Endodermal cell (in vitro differentiated cells): ENCODE measurements at regions not wholly inside any gene's neighbourhood (a gene's known extent, or its start where the extent isn't known, plus 50 kb on each side); places are given as distances from the start of the nearest gene placed in this dataset.

ENCODE experiments used
- DNase-seq: peaks from one replicate; pipeline ENCODE4 v3.0.0-alpha.2; 2017
- H3K27ac ChIP-seq: 2 replicates; pipeline ENCODE4 v1.5.1; 2013; ENCODE audit warnings: mild to moderate bottlenecking, low read depth, low read length, moderate library complexity
- H3K27me3 ChIP-seq: 2 replicates; pipeline ENCODE4 v1.6.1; 2013; ENCODE audit warnings: mild to moderate bottlenecking, low read length, moderate library complexity; ENCODE audit not compliant: insufficient read depth, control insufficient read depth, poor library complexity, severe bottlenecking
- H3K36me3 ChIP-seq: 2 replicates; pipeline ENCODE4 v1.7.0; 2013; ENCODE audit warnings: mild to moderate bottlenecking, low read length, moderate library complexity; ENCODE audit not compliant: control insufficient read depth, insufficient read depth
- H3K4me1 ChIP-seq: one replicate; pipeline ENCODE4 v1.7.0; 2013; ENCODE audit warnings: low read length; ENCODE audit not compliant: control insufficient read depth, insufficient read depth
- H3K4me3 ChIP-seq: 2 replicates; pipeline ENCODE4 v1.5.1; 2013; ENCODE audit warnings: mild to moderate bottlenecking, low read length, moderate library complexity
- H3K9ac ChIP-seq: 2 replicates; pipeline ENCODE4 v1.6.1; 2013; ENCODE audit warnings: mild to moderate bottlenecking, low read length, moderate library complexity; ENCODE audit not compliant: poor library complexity, severe bottlenecking; ENCODE audit errors: extremely low read depth
- H3K9me3 ChIP-seq: 2 replicates; pipeline ENCODE4 v1.6.1; 2013; ENCODE audit warnings: mild to moderate bottlenecking, low read length, moderate library complexity; ENCODE audit not compliant: control insufficient read depth
- H3K27ac Mint-ChIP-seq: 2 replicates; pipeline ENCODE4 v1.8.0; 2020; ENCODE audit warnings: mixed read lengths
- H3K27me3 Mint-ChIP-seq: 2 replicates; pipeline ENCODE4 v1.8.0; 2021; ENCODE audit warnings: mild to moderate bottlenecking, mixed read lengths; ENCODE audit not compliant: insufficient read depth
- H3K36me3 Mint-ChIP-seq: 2 replicates; pipeline ENCODE4 v1.8.0; 2020; ENCODE audit warnings: low read depth, mixed read lengths
- H3K4me1 Mint-ChIP-seq: 2 replicates; pipeline ENCODE4 v1.8.0; 2020; ENCODE audit warnings: mixed read lengths
- H3K4me3 Mint-ChIP-seq: 2 replicates; pipeline ENCODE4 v1.8.0; 2020; ENCODE audit warnings: mild to moderate bottlenecking, moderate library complexity, mixed read lengths
- H3K9me3 Mint-ChIP-seq: 2 replicates; pipeline ENCODE4 v1.8.0; 2020; ENCODE audit warnings: mild to moderate bottlenecking, mixed read lengths
- CTCF ChIP-seq: fragments of 200-600 bp; sonication (generic); conservative IDR thresholded peaks from 2 replicates; pipeline ENCODE4 v1.5.0; 2021; ENCODE audit warnings: antibody characterized with exemption, mild to moderate bottlenecking
- WGBS, 2 experiments: methylation state at CpG; one replicate each; pipeline versions ENCODE4 v1.1.5 to v1.1.7; 2013; ENCODE audit warnings: missing lambda C conversion rate in 2 of 2, mixed read lengths in 1 of 2; ENCODE audit not compliant: insufficient coverage in 1 of 2, insufficient read length in 1 of 2; 5-methylcytosine and 5-hydroxymethylcytosine counted together

DNA sequence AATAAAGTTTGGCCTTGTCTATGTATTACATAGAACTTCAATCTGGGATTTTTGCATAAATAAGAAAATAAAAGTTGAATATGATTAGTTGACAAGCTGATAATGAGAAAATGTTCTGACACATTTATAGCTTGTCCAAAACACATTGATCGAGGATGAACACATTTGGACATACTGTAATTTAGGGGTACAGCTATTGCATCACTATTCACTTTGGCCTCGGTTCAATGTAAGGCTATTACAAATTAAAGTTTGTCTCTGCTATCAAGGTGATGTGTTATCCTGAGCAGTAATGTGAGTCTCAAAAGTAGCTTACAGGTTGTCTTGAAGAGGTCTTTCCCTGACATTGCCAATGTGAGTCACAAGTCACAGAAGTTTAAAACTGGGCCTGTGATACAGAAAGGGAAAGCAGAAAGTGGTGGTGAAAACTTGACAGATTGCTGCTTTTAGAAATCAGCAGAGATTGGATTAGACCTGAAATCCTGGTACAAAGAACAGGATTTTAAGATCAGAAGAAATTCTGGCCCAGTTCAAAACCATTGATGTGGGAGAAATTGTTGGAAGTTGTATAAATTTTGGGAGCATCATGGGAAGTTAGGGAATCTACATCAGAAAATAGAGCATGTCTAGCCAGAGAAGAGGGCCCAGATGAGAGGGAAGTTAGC, 674.1 kb downstream of the NYAP2 start:
- H3K36me3 ChIP-seq, result no peaks in the 10 kb centered on the region
- H3K27me3 ChIP-seq, result no peaks in the 10 kb centered on the region
- no peak overlapping the region for H3K9ac ChIP-seq
- H3K9me3 Mint-ChIP-seq, result no peaks in the 10 kb centered on the region
- 95 to 100% methylated on average over 2 of the region's 2 CpGs for WGBS, 2 experiments
- peaks cover 10% of the 10 kb centered on the region for H3K4me1 Mint-ChIP-seq
- H3K36me3 Mint-ChIP-seq, result no peaks in the 10 kb centered on the region
- H3K9me3 ChIP-seq, result no peaks in the 10 kb centered on the region
- no peak overlapping the region for H3K27ac ChIP-seq
- TF ChIP-seq CTCF, result no peak
- H3K27ac Mint-ChIP-seq, result no peak overlapping the region
- no peak for DNase-seq
- H3K4me3 ChIP-seq, result no peak overlapping the region
- H3K4me3 Mint-ChIP-seq, result no peak overlapping the region
- no peaks in the 10 kb centered on the region for H3K27me3 Mint-ChIP-seq
- H3K4me1 ChIP-seq, result no peaks in the 10 kb centered on the region

DNA sequence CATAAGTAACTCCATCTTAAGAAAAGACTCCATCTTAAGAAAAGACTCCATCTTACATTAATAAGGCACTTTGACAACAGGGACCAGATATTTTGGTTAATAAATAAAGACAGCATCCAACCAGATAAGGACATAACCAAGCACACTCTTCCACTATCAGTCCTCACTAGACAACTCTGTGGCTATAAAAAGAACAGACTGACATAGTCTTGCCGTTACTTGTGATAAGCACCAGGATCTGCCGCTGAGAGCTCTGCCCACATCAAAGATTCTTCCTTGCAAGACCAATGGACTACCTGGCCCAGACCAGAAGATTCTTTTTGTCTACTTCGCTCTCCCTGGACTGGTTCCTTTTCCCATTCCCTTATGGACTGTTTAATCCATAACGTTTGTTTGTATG, 667.4 kb downstream of the NYAP2 start:
- H3K4me3 ChIP-seq, result no peak overlapping the region
- Mint-ChIP-seq H3K27ac (no peak overlapping the region), H3K9me3 (no peaks in the 10 kb centered on the region), H3K27me3 (no peaks in the 10 kb centered on the region), H3K4me3 (no peak overlapping the region), H3K4me1 (peaks cover 2% of the 10 kb centered on the region), H3K36me3 (no peaks in the 10 kb centered on the region)
- H3K27me3 ChIP-seq, result no peaks in the 10 kb centered on the region
- no peak for TF ChIP-seq CTCF
- H3K27ac ChIP-seq, result no peak overlapping the region
- 96 to 100% methylated on average over 3 to 4 of the region's 4 CpGs for WGBS, 2 experiments
- no peak overlapping the region for H3K9ac ChIP-seq
- H3K4me1 ChIP-seq, result no peaks in the 10 kb centered on the region
- H3K36me3 ChIP-seq, result no peaks in the 10 kb centered on the region
- no peak for DNase-seq
- H3K9me3 ChIP-seq, result no peaks in the 10 kb centered on the region

- Histone ChIP-seq H3K9ac (no peak overlapping the region), H3K27ac (no peak overlapping the region), H3K27me3 (no peaks in the 10 kb centered on the region), H3K9me3 (no peaks in the 10 kb centered on the region), H3K36me3 (no peaks in the 10 kb centered on the region), H3K4me3 (no peak overlapping the region), H3K4me1 (no peaks in the 10 kb centered on the region)
- Mint-ChIP-seq H3K27me3 (no peaks in the 10 kb centered on the region), H3K27ac (no peak overlapping the region), H3K4me1 (peaks cover under 1% of the 10 kb centered on the region), H3K9me3 (no peaks in the 10 kb centered on the region), H3K36me3 (no peaks in the 10 kb centered on the region), H3K4me3 (no peak overlapping the region)
- TF ChIP-seq CTCF, result no peak
- 97 to 98% methylated on average over 3 of the region's 3 CpGs for WGBS, 2 experiments
- DNase-seq, result no peak
These were observed 666.9 kb downstream of the NYAP2 start for GRCh38 chr2:226066391-226066790.
